Omental fat pad (tissue), 3 donors: ENCODE measurements at regions not wholly inside any gene's neighbourhood (a gene's known extent, or its start where the extent isn't known, plus 50 kb on each side); places are given as distances from the start of the nearest gene placed in this dataset.
"Not testable (repeated sequence)": the region's sequence is repeated elsewhere in the genome, so short reads cannot be mapped to it uniquely, and the experiment has no call there.

Experiments used
- ATAC-seq: fragments of 150-250 bp; one replicate; pipeline ENCODE4 v1.9.1; 2016; ENCODE audit warnings: mild to moderate bottlenecking, moderate library complexity; ENCODE audit not compliant: low FRiP score
- DNase-seq: peaks from one replicate; pipeline ENCODE4 v3.0.0-alpha.2; 2019; ENCODE audit warnings: low spot score
- TF ChIP-seq, protein P1 (sequence below), 3 donors: fragments of 450-650 bp; IDR thresholded peaks; one replicate each; pipeline ENCODE4 v1.5.1; 2016 to 2017; ENCODE audit warnings: antibody characterized with exemption in 3 of 3, mild to moderate bottlenecking in 3 of 3, moderate library complexity in 2 of 3

DNA sequence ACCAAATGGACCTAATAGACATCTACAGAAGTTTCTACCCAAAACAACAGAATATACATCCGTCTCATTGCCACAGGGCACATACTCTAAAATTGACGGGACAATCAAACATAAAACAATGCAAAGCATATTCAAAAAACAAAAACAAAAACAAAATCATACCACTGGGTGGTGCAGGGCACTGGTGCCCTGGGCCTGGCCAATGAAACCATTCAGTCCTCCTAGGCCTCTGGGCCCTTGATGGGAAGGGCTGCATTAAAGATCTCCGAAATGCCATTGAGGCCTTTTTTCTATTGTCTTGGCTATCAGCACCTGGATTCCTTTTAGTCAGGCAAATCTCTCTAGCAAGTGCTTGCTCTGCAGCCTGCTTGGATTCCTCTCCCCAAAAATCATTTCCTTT is 213.9 kb upstream of the ZCCHC13 start:
- TF ChIP-seq, protein P1, sequence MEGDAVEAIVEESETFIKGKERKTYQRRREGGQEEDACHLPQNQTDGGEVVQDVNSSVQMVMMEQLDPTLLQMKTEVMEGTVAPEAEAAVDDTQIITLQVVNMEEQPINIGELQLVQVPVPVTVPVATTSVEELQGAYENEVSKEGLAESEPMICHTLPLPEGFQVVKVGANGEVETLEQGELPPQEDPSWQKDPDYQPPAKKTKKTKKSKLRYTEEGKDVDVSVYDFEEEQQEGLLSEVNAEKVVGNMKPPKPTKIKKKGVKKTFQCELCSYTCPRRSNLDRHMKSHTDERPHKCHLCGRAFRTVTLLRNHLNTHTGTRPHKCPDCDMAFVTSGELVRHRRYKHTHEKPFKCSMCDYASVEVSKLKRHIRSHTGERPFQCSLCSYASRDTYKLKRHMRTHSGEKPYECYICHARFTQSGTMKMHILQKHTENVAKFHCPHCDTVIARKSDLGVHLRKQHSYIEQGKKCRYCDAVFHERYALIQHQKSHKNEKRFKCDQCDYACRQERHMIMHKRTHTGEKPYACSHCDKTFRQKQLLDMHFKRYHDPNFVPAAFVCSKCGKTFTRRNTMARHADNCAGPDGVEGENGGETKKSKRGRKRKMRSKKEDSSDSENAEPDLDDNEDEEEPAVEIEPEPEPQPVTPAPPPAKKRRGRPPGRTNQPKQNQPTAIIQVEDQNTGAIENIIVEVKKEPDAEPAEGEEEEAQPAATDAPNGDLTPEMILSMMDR (IDR thresholded peaks at IDR 0.05) = no peak
- DNase-seq (no peak), ATAC-seq (no peak)

DNA sequence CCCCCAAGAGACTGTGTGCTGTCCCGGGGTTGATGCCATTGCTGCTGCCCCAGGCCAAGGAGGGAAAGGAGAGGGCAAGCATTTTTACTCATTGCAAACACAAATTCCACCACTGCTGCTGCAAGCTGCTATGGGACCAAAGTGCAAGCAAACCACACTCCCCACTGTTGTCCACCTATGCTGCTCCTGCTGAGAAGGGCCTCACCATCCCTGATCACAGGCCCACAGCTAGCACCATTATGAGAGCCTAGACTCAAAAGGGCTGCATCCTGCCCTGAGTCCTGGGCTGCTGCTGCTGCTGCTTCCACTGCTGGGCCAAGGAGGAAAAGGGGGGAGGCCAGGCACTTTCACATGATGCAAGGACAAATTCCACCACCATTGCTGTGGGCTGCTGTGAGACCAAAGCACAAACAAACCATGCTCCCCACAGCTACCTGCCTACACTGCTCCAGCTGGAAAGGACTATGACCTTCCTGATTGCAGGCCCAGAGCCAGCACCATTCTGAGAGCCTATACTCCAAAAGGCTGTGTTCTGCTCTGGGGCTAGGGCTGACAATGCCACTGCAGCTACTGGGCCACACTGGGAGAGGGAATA is 218.2 kb upstream of the ZCCHC13 start:
- ATAC-seq (no peak), DNase-seq (no peak)
- TF ChIP-seq, protein P1 (IDR thresholded peaks at IDR 0.05) = no peak

DNA sequence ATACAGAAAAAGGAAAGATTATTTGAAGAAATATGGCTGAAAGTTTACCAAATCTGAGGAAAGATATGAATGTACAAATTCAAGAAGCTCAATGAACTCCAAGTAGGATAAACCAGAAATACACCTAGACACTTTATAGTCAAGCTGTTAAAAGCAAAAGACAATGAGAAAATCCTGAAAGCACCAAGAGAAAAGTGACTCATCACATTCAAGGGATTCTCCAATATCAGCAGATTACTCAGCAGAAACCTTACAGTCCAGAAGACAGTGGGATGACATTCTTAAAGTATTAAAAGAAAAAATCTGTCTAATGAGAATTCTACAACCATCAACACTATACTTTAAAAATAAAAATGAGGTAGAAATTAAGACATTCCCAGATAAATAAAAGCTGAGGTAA is 223.8 kb upstream of the ZCCHC13 start:
- no peak for DNase-seq
- no peak for ATAC-seq
- TF ChIP-seq, protein P1 (IDR thresholded peaks at IDR 0.05) = no peak

DNA sequence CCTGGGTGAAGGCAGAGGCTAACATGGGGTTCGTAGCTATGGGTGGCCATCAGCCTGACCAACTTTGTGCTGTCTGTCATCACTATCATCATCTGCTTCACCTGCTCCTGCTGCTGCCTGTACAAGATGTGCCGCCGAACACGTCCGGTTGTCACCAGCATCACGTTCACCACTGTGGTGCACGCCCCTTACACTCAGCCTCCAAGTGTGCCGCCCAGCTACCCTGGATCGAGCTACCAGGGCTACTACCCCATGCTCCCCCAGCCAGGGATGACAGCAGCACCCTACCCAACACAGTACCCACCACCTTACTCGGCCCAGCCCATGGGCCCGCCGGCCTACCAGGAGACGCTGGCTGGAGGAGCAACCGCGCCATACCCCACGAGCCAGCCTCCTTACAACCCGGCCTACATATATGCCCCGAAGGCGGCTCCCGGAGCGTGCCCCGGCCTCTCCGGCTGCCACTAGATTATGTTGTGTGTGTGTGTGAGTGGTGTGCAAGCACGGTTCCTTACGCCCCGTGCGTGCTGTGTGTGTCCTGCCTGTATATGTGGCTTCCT is 213.4 kb upstream of the XIST start:
- ATAC-seq (no peak), DNase-seq (no peak)
- TF ChIP-seq, protein P1 (IDR thresholded peaks at IDR 0.05) = no peak

DNA sequence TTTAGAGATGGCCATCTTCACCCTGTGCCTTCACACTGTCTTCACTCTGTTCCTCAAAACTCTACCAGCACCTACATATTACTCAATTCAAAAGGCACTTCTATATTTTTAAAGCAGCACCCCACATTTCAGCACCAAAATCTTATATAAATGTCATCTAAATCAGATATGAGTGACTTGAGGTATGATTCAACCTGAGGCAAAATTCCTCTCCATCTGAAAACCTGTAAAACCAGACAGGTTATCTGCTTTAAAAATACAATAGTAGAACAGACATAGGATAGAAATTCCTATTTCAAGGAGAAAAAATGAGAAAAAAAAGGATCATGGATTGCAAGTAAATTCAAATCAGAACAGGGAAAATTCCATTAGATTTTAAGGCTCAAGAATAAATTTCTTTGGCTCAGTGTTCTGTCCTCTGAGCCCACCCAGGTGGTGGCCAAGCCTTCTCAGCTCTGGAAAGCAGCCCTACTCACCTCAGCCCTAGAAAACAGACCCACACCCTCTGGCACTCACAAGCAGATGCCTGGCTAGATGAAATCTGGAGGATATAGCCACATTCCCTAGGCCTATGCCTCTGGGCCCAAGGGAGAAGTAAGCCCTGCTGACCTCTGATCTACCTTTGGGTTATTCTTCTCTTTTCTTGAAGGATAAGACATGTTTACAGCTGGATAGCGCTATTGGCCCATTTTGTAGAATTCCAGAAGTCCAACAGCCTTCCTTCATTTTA is 211.1 kb upstream of the XIST start:
- no peak for ATAC-seq
- TF ChIP-seq, protein P1 (IDR thresholded peaks at IDR 0.05) = no peak
- DNase-seq = no peak

DNA sequence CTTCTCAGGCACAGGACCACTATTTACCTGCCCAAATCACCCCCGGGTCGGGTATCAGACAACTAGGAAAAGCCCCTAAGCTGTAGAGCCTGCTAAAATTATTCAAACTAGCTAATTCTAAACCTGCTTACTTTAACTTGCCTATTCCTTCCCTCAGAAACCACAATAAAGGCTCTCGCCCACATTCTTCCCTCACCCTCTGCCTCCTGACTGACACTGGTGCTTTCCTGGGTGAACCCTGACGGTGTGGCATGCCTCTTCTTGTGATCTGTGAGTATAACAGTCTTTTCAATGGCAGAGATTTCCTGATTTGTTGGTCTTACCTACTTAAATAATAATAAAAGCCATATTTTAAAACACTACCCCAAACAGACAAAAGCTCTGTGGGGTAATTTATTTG is 209.4 kb upstream of the XIST start:
- ATAC-seq (no peak), DNase-seq (no peak)
- TF ChIP-seq, protein P1 (IDR thresholded peaks at IDR 0.05) = no peak

DNA sequence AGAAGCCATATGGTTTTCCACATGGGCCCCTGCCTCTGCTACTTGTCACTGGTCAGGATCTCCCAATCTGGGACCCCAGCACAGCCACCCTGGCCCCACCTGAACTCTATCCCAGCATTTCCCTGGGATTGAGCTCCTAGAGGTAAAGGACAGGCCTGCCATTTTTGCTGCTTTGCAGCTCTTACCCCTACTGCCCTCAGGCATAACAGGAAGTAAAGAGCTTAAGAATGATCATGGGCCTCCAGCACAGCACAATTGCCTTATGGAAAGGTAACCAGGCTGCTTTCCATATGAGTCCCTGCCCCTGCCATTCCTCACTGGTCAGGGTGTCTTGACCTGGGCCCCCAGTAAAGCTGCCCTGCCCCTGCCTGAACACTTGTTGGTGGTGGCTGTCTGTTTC is 196.6 kb upstream of the XIST start:
- TF ChIP-seq, protein P1 (IDR thresholded peaks at IDR 0.05) = no peak
- no peak for ATAC-seq
- no peak for DNase-seq

DNA sequence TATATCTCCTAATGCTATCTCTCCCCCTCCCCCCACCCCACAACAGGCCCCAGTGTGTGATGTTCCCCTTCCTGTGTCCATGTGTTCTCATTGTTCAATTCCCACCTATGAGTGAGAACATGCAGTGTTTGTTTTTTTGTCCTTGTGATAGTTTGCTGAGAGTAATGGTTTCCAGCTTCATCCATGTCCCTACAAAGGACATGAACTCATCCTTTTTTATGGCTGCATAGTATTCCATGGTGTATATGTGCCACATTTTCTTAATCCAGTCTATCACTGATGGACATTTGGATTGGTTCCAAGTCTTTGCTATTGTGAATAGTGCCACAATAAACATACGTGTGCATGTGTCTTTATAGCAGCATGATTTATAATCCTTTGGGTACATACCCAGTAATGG is 181.6 kb upstream of the XIST start:
- DNase-seq, ATAC-seq: not testable (repeated sequence)

DNA sequence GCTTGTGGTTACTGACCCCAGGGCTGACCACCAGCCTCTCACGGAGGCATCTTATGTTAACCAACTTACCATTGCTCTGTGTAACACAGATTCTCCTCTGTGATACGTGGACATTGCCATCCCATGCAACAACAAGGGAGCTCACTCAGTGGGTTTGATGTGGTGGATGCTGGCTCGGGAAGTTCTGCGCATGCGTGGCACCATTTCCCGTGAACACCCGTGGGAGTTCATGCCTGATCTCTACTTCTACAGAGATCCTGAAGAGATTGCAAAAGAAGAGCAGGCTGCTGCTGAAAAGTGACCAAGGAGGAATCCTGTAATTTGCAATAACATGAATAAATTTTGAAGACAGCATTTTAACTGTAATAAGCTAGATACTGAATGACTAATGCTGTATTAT is 179.0 kb upstream of the XIST start:
- not testable (repeated sequence) for ATAC-seq, DNase-seq

DNA sequence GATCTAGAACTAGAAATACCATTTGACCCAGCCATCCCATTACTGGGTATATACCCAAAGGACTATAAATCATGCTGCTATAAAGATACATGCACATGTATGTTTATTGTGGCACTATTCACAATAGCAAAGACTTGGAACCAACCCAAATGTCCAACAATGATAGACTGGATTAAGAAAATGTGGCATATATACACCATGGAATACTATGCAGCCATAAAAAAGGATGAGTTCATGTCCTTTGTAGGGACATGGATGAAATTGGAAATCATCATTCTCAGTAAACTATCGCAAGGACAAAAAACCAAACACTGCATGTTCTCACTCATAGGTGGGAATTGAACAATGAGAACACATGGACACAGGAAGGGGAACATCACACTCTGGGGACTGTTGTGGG is 178.3 kb upstream of the XIST start:
- not testable (repeated sequence) for DNase-seq, ATAC-seq
